ENCODE measurements at regions not wholly inside any gene's neighbourhood (a gene's known extent, or its start where the extent isn't known, plus 50 kb on each side); places are given as distances from the start of the nearest gene placed in this dataset.

GRCh38 chr3:117586161-117586560 is 876.6 kb downstream of the TUSC7 start:
- no peak for DNase-seq

- no peak for DNase-seq
These were observed 877.8 kb downstream of the TUSC7 start for GRCh38 chr3:117587416-117587815.

DNA sequence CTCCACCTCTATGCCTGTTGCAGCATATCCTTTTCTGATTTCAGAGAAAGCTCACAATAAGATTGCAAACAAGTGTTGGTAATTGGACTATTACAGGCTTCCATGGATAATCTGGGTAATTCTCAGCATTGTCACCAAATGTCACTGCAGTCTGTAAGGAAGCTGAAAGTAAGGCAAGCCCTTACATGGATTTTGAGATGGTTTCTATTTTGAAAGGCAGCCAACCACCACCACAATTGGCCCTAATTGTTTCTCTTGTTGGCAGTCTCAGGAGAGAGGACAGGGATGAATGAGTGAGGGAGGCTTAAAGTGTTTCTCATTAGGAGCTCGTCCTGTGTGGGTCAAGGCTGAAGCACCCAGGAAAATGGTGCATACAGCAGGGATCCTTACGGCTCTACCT is 879.9 kb downstream of the TUSC7 start:
- DNase-seq, result no peak

DNA sequence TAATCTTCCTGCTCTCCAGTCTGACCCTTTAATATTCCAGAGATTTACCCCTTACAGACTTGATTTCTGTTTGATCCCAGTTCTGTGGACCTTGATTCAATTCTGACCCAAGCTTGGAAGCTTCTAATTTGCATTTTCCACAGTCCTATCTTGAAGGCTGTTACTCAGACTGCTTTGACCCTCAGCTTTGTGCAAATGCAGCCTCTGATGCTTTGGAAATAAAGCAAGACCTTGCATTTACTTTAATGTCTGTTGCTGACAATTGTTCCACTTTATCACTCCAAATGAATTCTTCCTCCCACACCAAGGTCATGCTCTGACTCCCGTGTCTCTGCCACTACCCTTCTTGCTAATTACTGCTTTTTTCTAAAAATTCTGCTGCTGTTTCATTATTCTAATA is 886.0 kb downstream of the TUSC7 start:
- no peak for DNase-seq

GRCh38 chr3:117596503-117596902 is 886.9 kb downstream of the TUSC7 start:
- no peak for DNase-seq

DNA sequence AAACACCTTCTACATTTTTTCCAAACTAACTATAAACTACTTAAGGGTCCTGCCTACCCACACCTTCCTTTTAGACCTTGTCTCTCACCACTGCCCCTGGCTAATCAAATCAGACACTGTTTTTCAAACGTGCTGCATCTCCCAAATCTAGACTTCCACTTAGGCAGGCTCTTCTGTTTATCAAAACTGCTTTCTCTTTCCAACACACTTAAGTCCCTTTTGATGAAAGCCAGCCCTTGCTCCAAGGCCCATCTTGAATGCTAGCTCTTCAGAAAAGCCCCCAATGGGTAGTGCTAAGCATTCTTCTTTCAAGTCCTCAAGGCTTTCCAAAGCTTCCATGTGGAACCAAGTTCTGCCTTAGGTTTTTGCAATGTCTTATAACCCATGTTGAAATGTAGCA is 888.3 kb downstream of the TUSC7 start:
- no peak for DNase-seq

DNA sequence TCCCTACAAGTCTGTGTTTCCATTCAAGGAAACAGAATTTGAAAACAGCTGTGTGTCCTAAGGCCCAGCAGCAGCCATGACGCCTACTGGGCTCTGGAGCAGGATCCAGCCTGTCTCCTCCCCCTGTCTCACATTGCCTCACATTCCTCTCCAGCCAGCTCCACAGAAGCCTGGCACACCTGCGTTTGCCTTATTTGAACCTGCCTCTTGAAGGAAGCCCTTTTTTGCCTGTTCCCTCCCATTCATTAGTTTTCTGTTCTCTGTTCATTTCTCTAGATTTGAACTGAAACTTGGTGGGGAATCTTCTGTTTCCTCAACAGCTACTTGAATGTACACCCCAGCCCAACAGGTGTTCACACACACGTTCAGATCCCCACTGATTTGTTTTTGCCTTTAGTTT is 890.5 kb downstream of the TUSC7 start:
- DNase-seq, result no peak

GRCh38 chr3:117600666-117601065 is 891.1 kb downstream of the TUSC7 start:
- no peak for DNase-seq

DNA sequence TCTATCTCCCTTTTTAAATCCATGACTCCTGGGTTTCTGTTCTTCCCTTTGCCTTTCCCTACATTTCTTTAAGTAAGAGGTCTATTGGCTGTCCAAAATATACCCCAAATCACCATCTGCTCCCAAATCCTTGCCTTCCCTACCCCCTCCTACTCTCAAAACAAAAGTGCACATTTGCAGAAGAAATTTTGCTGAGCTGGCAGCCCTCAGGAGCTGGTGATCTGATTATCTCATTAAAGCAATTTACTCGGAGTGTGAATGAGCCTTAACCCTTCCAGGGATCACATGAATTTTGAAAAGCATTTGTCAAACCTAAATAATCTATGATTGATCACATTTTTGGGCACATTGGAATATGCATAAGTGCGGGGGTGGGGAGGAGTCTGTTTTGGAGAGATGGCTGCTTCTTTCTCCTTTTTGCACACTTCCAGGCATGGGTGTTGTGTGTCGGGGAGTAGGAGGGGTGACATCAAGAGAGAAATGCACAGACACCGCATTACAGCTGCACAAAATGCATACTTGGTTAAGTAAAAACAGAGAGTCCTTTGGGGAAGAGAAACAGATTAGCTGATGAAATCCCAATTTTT is 892.6 kb downstream of the TUSC7 start:
- DNase-seq, result peak in 1 of 3 donors; percentile 5

- DNase-seq, result peak; percentile 20 to 51 (median 40)
These were observed 893.5 kb downstream of the TUSC7 start for GRCh38 chr3:117603097-117603496.

DNA sequence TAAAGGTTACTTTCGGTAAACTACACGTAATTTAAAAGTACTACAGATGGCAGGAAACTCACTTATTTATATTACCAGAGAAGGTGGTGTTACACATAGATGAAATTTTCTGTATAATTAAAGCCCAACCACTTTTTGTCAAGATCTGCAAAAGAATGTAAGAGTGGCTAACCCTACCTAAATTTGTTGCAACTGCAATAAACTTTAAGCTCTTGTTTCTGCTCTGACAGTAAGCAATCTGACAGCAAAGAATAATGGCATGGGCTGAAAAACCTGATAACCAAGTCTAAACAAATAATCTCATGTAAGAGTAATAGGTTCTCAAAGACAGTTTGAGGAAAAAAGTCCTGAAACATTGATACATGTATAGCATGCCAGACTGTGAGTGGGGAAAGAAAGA is 897.3 kb downstream of the TUSC7 start:
- no peak for DNase-seq

DNA sequence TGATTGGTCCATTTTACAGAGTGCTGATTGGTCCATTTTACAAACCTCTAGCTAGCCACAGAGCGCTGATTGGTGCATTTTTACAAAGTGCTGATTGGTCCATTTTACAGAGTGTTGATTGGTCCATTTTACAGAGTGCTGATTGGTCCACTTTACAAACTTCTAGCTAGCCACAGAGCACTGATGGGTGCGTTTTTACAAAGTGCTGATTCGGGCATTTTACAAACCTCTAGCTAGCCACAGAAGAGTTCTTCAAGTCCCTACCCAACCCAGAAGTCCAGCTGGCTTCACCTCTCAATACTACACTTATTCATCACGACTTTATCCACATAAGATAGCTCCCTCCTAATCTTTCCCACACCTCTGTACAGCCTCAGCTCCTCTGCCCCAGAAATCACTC is 899.8 kb downstream of the TUSC7 start:
- DNase-seq, result no peak

DNA sequence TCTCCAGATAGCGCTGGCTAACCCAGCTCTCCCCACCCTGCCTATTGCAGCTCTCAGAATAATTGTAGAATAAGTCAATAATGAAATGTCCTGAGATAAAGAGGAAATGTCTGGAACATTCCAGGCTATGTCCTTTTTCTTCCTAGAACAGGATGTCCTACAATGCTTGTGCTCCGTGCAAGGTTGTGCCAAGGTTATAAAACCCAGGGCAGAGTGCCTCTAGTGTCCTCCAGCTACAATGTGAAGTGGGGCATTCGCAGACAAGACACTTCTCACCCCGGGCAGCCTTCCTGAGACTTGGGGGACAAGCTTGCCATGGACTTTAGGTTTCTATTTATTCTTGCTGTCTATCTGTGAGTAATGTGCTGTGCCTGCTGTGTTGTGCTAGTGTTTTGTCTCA is 900.6 kb downstream of the TUSC7 start:
- no peak for DNase-seq

DNA sequence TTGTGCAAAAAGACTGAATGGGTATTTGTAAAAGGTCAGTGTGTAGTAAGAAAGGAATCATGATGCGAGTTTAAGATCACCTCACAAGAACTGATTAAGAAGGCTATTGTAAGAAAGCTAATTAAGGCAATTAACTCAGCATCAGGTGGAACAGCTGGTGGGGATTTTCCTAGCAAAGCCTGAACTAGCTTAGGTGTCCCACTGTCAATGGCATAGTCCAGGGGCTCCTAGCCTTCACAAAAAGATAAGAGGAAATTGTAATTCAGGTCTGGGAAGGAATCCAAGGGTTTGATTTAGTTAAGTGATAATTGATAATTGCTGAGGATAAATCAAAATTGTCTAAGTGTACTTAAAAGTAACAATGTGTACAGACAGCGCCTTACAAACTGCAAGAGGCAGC is 901.6 kb downstream of the TUSC7 start:
- no peak for DNase-seq

DNA sequence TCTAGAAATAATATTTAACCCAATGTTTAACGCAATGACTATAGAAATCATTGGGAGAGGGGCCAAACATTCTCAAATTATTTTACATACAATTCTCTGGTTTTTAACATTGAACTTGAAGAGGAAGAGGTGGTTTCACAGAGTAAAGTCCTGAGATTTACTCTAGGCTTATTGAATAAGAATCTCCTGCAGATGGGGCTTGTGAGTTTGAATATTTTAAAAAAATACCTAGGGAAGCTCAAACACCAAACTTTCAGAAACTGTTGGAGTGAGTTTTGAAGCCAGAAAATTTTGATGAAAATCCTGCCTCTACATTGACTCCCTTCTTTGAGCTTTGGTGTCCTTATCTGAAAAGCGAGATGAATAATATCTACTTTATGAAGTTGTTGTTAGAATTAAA is 906.6 kb downstream of the TUSC7 start:
- no peak for DNase-seq

GRCh38 chr3:117617906-117618305 is 908.3 kb downstream of the TUSC7 start:
- DNase-seq, result no peak

- no peak for DNase-seq
These were observed 908.9 kb downstream of the TUSC7 start for GRCh38 chr3:117618462-117618861.

DNA sequence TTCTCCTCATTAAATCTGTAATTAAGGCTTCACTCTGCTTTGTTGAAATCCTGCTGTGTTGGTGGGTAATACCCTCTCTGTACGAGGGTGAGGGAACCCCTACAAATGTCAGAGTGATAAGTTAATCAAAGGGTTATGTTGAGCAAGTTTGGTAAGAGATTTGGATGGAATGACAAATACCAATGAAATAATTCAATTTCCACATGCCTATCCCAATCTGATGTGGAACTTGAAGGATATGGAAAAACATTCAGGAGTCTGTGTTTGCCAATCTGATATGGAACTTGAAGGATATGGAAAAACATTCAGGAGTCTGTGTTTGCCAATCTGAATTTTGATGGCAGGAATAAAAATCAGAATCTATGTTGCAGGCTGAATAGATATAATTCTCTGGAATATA is 910.2 kb downstream of the TUSC7 start:
- DNase-seq, result no peak

DNA sequence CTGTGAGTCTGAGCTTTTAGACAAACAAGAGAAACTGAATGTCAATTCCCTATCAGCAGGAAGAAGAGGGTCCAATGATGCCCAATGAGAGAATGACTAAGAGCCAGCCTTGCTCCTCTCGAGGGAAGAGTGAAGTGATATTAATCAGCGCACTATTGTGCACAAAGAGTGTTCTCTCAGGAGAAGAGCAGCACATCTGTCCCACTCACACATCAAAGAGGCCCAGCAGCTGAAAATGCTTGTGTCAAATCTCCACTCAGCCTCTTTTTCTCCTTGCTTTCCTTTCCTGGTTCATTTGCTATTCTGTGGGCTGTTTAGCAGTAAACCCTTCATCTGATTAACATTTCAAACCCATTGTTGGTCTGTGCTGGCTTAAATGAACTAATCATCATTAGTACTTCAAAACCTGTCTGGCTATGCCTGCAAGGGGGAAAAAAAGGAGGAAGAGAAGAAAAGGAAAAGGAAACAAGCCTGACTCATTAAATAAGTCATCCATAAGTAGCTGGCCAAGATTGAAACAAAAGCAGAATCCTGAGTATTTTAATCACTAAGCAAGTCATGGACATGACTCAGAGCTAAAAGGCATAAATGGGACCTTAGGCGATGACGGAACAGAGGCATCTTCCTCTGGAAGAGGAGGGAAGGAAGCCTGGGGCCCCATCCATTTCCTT is 912.7 kb downstream of the TUSC7 start:
- DNase-seq, result peak; percentile 32 to 78 (median 57)

DNA sequence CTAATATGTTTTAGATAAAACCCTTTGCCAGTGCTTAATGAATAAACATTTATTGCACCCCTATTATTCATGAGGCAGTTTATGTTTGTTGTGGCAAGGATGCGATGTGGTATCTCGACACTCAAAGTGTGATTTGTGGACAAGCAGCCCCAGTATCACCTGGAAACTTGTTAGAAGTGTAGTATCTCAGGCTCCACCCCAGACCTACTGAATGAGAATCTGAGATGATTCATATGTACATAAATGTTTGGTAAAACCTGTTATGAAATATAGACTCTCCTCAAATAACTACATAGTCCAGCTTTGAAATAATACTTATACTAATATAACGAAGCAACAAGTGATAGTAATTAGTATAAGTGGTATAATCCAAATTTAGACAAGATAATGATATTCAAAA is 914.8 kb downstream of the TUSC7 start:
- no peak for DNase-seq

GRCh38 chr3:117625174-117625573 is 915.6 kb downstream of the TUSC7 start:
- no peak for DNase-seq

GRCh38 chr3:117626577-117626976 is 917.0 kb downstream of the TUSC7 start:
- DNase-seq, result no peak

GRCh38 chr3:117628823-117629291 is 919.3 kb downstream of the TUSC7 start:
- DNase-seq, result no peak

DNA sequence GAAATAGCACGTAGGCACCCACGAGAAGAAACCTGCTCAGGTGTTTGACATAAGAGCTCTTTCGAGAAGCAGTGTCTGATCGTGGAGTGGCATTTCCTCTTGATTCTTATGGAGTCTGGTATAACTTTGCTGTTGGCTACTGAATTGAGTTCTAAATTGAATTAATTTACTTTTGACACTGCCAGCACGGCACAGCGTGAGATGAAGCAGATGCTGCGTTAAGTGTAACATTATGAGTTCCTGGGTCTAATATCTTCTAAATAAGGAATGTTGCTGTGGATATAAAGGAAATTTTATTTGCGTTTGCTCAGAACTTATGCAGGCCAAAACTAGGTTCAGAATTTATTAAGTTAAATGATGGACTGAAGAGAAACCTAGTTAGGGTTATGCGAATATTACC is 919.9 kb downstream of the TUSC7 start:
- no peak for DNase-seq

DNA sequence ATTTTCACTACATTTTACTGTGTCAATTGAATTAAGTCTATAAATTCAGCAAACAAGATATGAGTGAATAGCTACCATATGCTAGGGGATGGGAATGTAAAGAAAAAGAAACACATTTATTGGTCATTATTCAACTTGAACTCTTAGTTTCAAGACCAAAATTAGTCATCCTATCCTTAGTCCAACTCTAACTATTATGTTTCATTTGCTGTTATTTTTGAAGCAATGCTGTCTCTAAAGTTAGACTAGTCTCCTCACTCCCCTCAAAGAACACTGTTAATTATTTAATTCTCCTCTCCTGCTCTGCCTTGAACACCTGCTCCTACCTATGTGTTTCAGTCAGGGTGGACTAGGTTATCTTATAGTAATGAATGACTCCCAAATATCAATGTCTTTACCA is 920.9 kb downstream of the TUSC7 start:
- no peak for DNase-seq
